Breast epithelium (tissue), 3 donors: ENCODE measurements at regions not wholly inside any gene's neighbourhood (a gene's known extent, or its start where the extent isn't known, plus 50 kb on each side); places are given as distances from the start of the nearest gene placed in this dataset.

Experiments
- CTCF ChIP-seq, 3 donors: fragments of 450-650 bp; IDR thresholded peaks; one replicate each; pipeline ENCODE4 v1.5.1; 2016 to 2017; ENCODE audit warnings: antibody characterized with exemption in 3 of 3, mild to moderate bottlenecking in 3 of 3, moderate library complexity in 3 of 3
- POLR2A ChIP-seq: fragments of 450-650 bp; IDR thresholded peaks from one replicate; pipeline ENCODE4 v1.6.1; 2016; ENCODE audit warnings: antibody characterized with exemption, mild to moderate bottlenecking, moderate library complexity

- no peak for TF ChIP-seq CTCF (IDR thresholded peaks at IDR 0.05)
- TF ChIP-seq POLR2A, result no peak
Measured at GRCh38 chr3:106341087-106341486, 472.3 kb upstream of the CBLB start.
